Caco-2 (cell line): ENCODE measurements at regions not wholly inside any gene's neighbourhood (a gene's known extent, or its start where the extent isn't known, plus 50 kb on each side); places are given as distances from the start of the nearest gene placed in this dataset.

ENCODE experiments used
- BruUV-seq: library from RNA; stranded (reverse); fragments of 400-500 nt; replicated peaks from 2 replicates; lab custom pipeline; 2021; lab: Mats Ljungman, UMichigan
- CTCF ChIA-PET: fragments of 300-600 bp; sonication (Branson Sonifier 250); formaldehyde crosslinking; loops from one replicate; lab custom pipeline; 2022; ENCODE audit warnings: antibody characterized with exemption; lab: Charles Lee
- POLR2A ChIA-PET: fragments of 300-600 bp; sonication (Branson Sonifier 250); formaldehyde crosslinking; loops from one replicate; lab custom pipeline; 2022; ENCODE audit warnings: antibody characterized with exemption; lab: Charles Lee
- DNase-seq, 2 experiments: peaks; one replicate each; pipeline versions ENCODE4 v3.0.0 to v3.0.0-alpha.2; 2020 to 2022
- H3K27me3 ChIP-seq: replicated peaks from 2 replicates; pipeline ENCODE4 v1.6.0; 2011; ENCODE audit warnings: low read length; ENCODE audit not compliant: control insufficient read depth, insufficient read depth
- H3K36me3 ChIP-seq: 2 replicates; pipeline ENCODE4 v1.5.1; 2011; ENCODE audit warnings: low read length; ENCODE audit not compliant: control insufficient read depth, insufficient read depth
- H3K4me1 ChIP-seq: fragments of 250-450 bp; sonication (Bioruptor Pico); 2 replicates; pipeline ENCODE4 v1.5.1; 2020; ENCODE audit warnings: mild to moderate bottlenecking
- H3K4me3 ChIP-seq: 2 replicates; pipeline ENCODE4 v1.5.1; 2011; ENCODE audit warnings: low read depth, mild to moderate bottlenecking, control low read depth, low read length
- H3K9me3 ChIP-seq: fragments of 250-450 bp; sonication (Bioruptor Pico); 2 replicates; pipeline ENCODE4 v1.5.1; 2020; ENCODE audit warnings: mild to moderate bottlenecking, moderate library complexity
- H3K27ac Mint-ChIP-seq: one replicate; pipeline ENCODE4 v1.8.0; 2022; ENCODE audit warnings: mixed read lengths; ENCODE audit not compliant: unreplicated experiment
- H3K27me3 Mint-ChIP-seq: one replicate; pipeline ENCODE4 v1.8.0; 2022; ENCODE audit warnings: mixed read lengths; ENCODE audit not compliant: insufficient read depth, unreplicated experiment
- H3K36me3 Mint-ChIP-seq: one replicate; pipeline ENCODE4 v1.8.0; 2022; ENCODE audit warnings: mild to moderate bottlenecking, mixed read lengths; ENCODE audit not compliant: insufficient read depth, unreplicated experiment
- H3K4me1 Mint-ChIP-seq: one replicate; pipeline ENCODE4 v1.8.0; 2022; ENCODE audit warnings: low read depth, mixed read lengths; ENCODE audit not compliant: unreplicated experiment
- H3K4me3 Mint-ChIP-seq: one replicate; pipeline ENCODE4 v1.8.0; 2022; ENCODE audit warnings: mild to moderate bottlenecking, moderate library complexity, mixed read lengths; ENCODE audit not compliant: unreplicated experiment
- H3K9me3 Mint-ChIP-seq: one replicate; pipeline ENCODE4 v1.8.0; 2022; ENCODE audit warnings: mixed read lengths; ENCODE audit not compliant: unreplicated experiment
- intact Hi-C: fragments of 100-400 bp; cut with micrococcal nuclease; formaldehyde crosslinking; loops from one replicate; pipeline ENCODE4 v1.10.0; 2022; ENCODE audit not compliant: unreplicated experiment
- TF ChIP-seq, protein P1 (sequence below), 2 experiments: fragments of 200-600 bp in 1 of 2; IDR thresholded peaks; 1 replicate in 1 of 2; 2 replicates in 1 of 2; pipeline versions ENCODE4 v1.5.1 to v1.8.0; 2011 to 2022; ENCODE audit warnings: antibody characterized with exemption in 1 of 2, control low read depth in 1 of 2, inconsistent platforms in 1 of 2, low read depth in 1 of 2, low read length in 1 of 2, mild to moderate bottlenecking in 1 of 2, moderate library complexity in 1 of 2; ENCODE audit not compliant: insufficient read depth in 1 of 2, severe bottlenecking in 1 of 2, unreplicated experiment in 1 of 2

DNA sequence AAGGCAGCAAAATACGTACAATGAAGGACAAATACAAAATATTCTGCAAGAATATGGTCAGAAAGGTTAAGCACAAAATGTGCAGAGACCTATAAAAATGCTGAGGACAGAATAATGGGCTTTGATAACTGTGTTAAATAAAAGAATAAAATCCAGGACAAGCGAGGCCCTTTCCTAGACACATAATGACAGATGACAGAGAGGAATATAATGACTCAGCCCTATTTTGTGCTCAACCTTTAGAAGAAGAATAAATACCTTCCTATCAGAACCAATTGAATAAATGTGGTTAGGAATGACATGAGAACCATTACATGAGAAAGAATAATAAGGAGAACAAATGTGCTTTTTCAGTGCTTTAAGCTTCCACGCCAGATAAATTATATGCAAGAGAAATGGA lies 178.0 kb downstream of the TEX13C start:
- Mint-ChIP-seq H3K9me3 (no peaks in the 10 kb centered on the region), H3K36me3 (no peaks in the 10 kb centered on the region), H3K4me1 (no peaks in the 10 kb centered on the region), H3K4me3 (no peak overlapping the region), H3K27me3 (no peaks in the 10 kb centered on the region), H3K27ac (no peak overlapping the region)
- ChIA-PET CTCF (no interaction called here), POLR2A (no interaction called here)
- Histone ChIP-seq H3K4me3 (no peak overlapping the region), H3K4me1 (no peaks in the 10 kb centered on the region), H3K9me3 (no peaks in the 10 kb centered on the region), H3K36me3 (no peaks in the 10 kb centered on the region), H3K27me3 (no peaks in the 10 kb centered on the region)
- intact Hi-C loops, result no loop called here
- no TSS peak for BruUV-seq
- no peak for DNase-seq
- TF ChIP-seq, protein P1, sequence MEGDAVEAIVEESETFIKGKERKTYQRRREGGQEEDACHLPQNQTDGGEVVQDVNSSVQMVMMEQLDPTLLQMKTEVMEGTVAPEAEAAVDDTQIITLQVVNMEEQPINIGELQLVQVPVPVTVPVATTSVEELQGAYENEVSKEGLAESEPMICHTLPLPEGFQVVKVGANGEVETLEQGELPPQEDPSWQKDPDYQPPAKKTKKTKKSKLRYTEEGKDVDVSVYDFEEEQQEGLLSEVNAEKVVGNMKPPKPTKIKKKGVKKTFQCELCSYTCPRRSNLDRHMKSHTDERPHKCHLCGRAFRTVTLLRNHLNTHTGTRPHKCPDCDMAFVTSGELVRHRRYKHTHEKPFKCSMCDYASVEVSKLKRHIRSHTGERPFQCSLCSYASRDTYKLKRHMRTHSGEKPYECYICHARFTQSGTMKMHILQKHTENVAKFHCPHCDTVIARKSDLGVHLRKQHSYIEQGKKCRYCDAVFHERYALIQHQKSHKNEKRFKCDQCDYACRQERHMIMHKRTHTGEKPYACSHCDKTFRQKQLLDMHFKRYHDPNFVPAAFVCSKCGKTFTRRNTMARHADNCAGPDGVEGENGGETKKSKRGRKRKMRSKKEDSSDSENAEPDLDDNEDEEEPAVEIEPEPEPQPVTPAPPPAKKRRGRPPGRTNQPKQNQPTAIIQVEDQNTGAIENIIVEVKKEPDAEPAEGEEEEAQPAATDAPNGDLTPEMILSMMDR (IDR thresholded peaks at IDR 0.05; ENCODE audit: insufficient read depth in 1 of 2, low read depth in 1 of 2, low read length in 1 of 2, severe bottlenecking in 1 of 2, unreplicated experiment in 1 of 2), result no peak

DNA sequence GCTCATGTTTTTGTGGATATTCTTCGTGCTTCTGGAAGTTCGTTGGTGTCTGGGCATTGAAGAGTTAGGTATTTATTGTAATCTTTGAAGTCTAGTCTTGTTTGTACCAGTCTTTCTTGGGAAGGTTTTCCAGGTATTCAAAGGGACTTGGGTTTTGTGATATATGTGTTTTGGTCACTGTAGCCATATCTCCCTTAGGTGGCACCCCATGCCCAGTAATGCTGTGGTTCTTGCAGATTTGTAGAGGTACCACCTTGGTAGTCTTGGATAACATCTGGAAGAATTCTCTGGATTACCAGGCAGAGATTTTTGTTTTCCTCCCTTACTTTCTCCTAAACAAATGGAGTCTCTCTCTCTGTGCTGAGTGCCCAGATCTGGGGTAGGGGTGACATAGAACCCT lies 184.1 kb downstream of the TEX13C start:
- no TSS peak for BruUV-seq
- Mint-ChIP-seq H3K9me3 (no peaks in the 10 kb centered on the region), H3K27me3 (no peaks in the 10 kb centered on the region), H3K36me3 (no peaks in the 10 kb centered on the region), H3K27ac (no peak overlapping the region), H3K4me1 (no peaks in the 10 kb centered on the region), H3K4me3 (no peak overlapping the region)
- H3K4me3 ChIP-seq, result no peak overlapping the region
- H3K27me3 ChIP-seq, result no peaks in the 10 kb centered on the region
- TF ChIP-seq, protein P1 (IDR thresholded peaks at IDR 0.05; ENCODE audit: insufficient read depth in 1 of 2, low read depth in 1 of 2, low read length in 1 of 2, severe bottlenecking in 1 of 2, unreplicated experiment in 1 of 2), result no peak
- no peaks in the 10 kb centered on the region for H3K36me3 ChIP-seq
- H3K9me3 ChIP-seq, result no peaks in the 10 kb centered on the region
- DNase-seq, result no peak
- CTCF ChIA-PET, result no interaction called here
- POLR2A ChIA-PET, result no interaction called here
- H3K4me1 ChIP-seq, result no peaks in the 10 kb centered on the region
- intact Hi-C loops, result no loop called here

GRCh38 chrX:125505207-125505606 lies 185.5 kb downstream of the TEX13C start:
- Histone ChIP-seq H3K36me3 (no peaks in the 10 kb centered on the region), H3K27me3 (no peaks in the 10 kb centered on the region), H3K4me3 (no peak overlapping the region), H3K9me3 (no peaks in the 10 kb centered on the region), H3K4me1 (no peaks in the 10 kb centered on the region)
- ChIA-PET POLR2A (no interaction called here), CTCF (no interaction called here)
- Mint-ChIP-seq H3K9me3 (no peaks in the 10 kb centered on the region), H3K27ac (no peak overlapping the region), H3K36me3 (no peaks in the 10 kb centered on the region), H3K27me3 (no peaks in the 10 kb centered on the region), H3K4me3 (no peak overlapping the region), H3K4me1 (no peaks in the 10 kb centered on the region)
- TF ChIP-seq, protein P1 (IDR thresholded peaks at IDR 0.05; ENCODE audit: insufficient read depth in 1 of 2, low read depth in 1 of 2, low read length in 1 of 2, severe bottlenecking in 1 of 2, unreplicated experiment in 1 of 2), result no peak
- no peak for DNase-seq
- intact Hi-C loops, result no loop called here
- no TSS peak for BruUV-seq
